Activated naive CD8-positive, alpha-beta T cell treated with anti-CD3 and anti-CD28 coated beads for 36 hours (primary cell): ENCODE measurements at regions not wholly inside any gene's neighbourhood (a gene's known extent, or its start where the extent isn't known, plus 50 kb on each side); places are given as distances from the start of the nearest gene placed in this dataset.
A peak's percentile ranks its signal among the peaks of the same experiment; 100 is the strongest.
"Not testable (repeated sequence)": the region's sequence is repeated elsewhere in the genome, so short reads cannot be mapped to it uniquely, and the experiment has no call there.

Source experiments
- DNase-seq: peaks from one replicate; pipeline ENCODE4 v3.0.0; 2021
- H3K27ac Mint-ChIP-seq: one replicate; pipeline ENCODE4 v1.8.0; 2022; ENCODE audit warnings: mild to moderate bottlenecking, moderate library complexity, mixed read lengths
- H3K27me3 Mint-ChIP-seq: one replicate; pipeline ENCODE4 v1.8.0; 2022; ENCODE audit warnings: mild to moderate bottlenecking, mixed read lengths
- H3K36me3 Mint-ChIP-seq: one replicate; pipeline ENCODE4 v1.8.0; 2021; ENCODE audit warnings: mild to moderate bottlenecking, mixed read lengths
- H3K4me1 Mint-ChIP-seq: one replicate; pipeline ENCODE4 v1.8.0; 2021; ENCODE audit warnings: mixed read lengths
- H3K4me3 Mint-ChIP-seq: one replicate; pipeline ENCODE4 v1.8.0; 2022; ENCODE audit warnings: mild to moderate bottlenecking, moderate library complexity, mixed read lengths
- H3K9me3 Mint-ChIP-seq: one replicate; pipeline ENCODE4 v1.8.0; 2022; ENCODE audit warnings: mixed read lengths

DNA sequence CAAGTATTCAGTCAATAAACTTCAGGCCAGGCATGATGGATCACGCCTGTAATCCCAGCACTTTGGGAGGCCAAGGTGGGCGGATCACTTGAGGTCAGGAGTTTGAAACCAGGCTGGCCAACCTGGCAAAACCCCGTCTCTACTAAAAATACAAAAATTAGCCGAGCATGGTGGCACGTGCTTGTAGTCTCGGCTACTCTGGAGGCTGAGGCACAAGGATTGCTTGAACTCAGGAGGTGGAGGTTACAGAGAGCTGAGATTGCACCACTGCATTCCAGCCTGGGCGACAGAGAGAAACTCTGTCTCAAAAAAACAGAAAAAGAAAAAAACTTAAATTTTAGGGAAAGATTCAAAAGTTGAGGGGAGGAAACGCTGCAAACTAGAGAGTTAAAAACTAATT, 162.8 kb upstream of the SERTAD2 start:
- not testable (repeated sequence) for DNase-seq, H3K27me3 Mint-ChIP-seq, H3K36me3 Mint-ChIP-seq, H3K27ac Mint-ChIP-seq, H3K9me3 Mint-ChIP-seq, H3K4me3 Mint-ChIP-seq
- peaks cover 38% of the 10 kb centered on the region for H3K4me1 Mint-ChIP-seq

DNA sequence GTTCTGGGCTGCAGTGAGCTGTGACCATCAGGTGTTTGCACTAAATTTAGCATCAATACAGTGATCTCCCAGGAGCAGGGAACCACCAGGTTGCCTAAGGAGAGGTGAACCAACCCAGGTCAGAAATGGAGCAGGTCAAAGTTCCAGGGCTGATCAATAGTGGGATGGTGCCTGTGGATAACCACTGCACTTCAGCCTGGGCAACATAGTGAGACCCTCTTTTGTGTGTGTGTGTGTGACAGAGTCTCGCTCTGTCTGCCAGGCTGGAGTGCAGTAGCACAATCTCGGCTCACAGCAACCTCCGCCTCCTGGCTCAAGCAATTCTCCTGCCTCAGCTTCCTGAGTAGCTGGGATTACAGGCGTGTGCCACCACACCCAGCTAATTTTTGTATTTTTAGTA, 163.7 kb upstream of the SERTAD2 start:
- H3K27ac Mint-ChIP-seq = no peak overlapping the region
- DNase-seq = no peak
- peaks cover 29% of the 10 kb centered on the region for H3K4me1 Mint-ChIP-seq
- no peaks in the 10 kb centered on the region for H3K9me3 Mint-ChIP-seq
- no peak overlapping the region for H3K4me3 Mint-ChIP-seq
- H3K27me3 Mint-ChIP-seq = no peaks in the 10 kb centered on the region
- no peaks in the 10 kb centered on the region for H3K36me3 Mint-ChIP-seq

DNA sequence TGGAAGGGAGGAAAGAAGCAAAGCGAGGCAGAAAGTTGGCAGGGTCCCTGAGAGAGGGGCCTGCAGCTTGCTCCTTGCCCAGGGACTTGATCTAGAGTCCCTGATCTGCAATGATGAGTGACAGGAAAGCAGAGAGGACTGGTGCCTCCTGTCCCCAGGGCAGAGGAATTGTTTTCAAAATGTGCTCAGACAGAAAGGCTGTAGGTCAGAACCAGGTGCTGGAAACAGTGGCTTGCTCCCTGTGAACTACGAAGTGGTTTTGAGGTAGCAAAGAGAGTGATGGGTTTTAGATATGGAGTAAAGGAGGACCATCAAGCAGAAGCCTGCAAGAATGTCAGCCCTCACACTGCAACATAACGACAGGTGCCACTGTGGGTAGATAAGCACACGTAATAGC, 164.9 kb upstream of the SERTAD2 start:
- no peak overlapping the region for H3K27ac Mint-ChIP-seq
- H3K4me1 Mint-ChIP-seq = peaks cover 28% of the 10 kb centered on the region
- no peaks in the 10 kb centered on the region for H3K27me3 Mint-ChIP-seq
- no peaks in the 10 kb centered on the region for H3K9me3 Mint-ChIP-seq
- no peak for DNase-seq
- H3K36me3 Mint-ChIP-seq = no peaks in the 10 kb centered on the region
- no peak overlapping the region for H3K4me3 Mint-ChIP-seq

DNA sequence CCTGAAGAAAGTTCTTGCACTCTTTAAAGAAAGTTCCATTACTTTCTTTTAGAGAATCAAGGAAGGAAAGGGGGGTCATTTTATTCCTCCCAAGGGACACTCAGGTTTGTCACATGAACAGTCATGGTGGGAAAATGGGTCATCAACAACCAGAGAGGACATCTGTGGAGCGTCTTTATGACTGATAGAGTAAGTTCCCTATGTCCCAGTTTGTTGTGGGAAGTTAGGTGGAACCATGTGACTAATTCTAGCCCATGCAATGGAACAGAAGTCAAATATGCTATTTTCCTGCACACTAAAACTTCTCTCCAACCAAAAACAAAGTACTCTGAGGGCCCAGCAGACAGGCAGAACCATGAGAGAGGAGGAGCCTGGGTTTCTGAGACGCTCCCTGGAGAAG, 165.6 kb upstream of the SERTAD2 start:
- DNase-seq = no peak
- H3K4me1 Mint-ChIP-seq = peaks cover 28% of the 10 kb centered on the region
- H3K9me3 Mint-ChIP-seq = no peaks in the 10 kb centered on the region
- H3K4me3 Mint-ChIP-seq = peak overlapping the region; percentile 67
- no peaks in the 10 kb centered on the region for H3K27me3 Mint-ChIP-seq
- no peaks in the 10 kb centered on the region for H3K36me3 Mint-ChIP-seq
- H3K27ac Mint-ChIP-seq = peak overlapping the region; percentile 93

DNA sequence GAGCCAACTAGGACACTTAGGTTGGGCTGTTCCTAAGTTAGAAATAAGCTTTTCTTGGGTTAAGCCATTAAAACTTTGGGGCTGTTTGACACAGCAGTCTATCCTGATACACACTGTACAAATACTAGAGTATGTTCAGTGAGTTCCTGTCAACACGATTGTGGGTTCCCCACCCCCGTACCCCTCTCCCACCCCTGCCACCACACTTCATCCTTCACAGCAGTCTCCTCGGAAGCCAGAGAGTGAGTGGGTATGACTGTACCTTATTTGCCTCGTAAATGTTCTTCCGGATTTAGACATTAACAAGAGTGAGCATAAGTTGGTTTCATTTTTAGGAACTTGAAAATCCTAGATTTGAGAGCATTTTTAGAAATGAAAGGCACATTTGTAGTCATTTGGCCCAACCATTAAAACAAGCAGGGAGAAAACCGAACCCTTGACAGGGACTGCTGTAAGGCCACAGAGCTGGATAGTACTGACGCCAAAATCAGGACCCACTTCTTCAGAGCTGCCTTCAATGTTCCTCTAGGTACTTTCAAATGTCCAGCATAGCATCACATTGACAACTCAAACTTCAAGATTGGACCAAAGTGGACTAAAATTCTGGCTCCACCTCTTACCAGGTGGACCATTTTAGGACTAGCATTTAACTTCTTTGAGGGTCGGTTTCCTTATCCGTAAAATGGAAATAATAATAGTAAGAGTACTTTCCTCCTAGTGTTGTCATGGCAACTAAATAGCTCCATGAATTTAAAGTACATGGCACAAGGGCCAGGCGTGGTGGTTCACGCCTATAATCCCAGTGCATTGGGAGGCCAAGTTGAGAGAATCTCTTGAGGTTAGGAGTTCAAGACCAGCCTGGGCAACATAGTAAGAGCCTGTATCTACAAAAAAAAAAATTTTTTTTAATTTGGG, 166.3 kb upstream of the SERTAD2 start:
- peak; percentile 23 for DNase-seq
- Mint-ChIP-seq H3K27ac (peak overlapping the region; percentile 93), H3K36me3 (no peaks in the 10 kb centered on the region)

DNA sequence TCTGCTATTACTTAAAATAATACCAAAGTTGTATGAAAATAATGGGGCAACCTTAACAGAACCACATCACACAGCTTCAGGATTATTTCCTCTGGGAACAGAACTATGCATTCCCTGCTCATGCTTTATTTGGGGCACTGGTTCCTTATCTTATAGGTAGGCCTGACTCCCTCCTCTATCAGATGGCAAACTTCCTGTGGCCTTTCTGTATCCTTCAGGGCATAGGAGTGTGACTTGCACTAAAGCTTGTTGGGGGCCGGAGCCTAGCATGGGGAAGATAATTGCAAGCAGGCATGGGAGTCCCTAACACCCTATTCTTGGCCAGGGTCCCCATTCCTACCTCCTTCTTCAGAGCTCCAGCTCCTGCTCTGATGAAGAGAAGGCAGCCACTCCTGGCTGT, 167.2 kb upstream of the SERTAD2 start:
- no peak for DNase-seq
- no peak overlapping the region for H3K27ac Mint-ChIP-seq

More for the DNA sequence above, 166.3 kb upstream of the SERTAD2 start:
- H3K9me3 Mint-ChIP-seq = no peaks in the 10 kb centered on the region
- peak overlapping the region; percentile 67 for H3K4me3 Mint-ChIP-seq
- H3K27me3 Mint-ChIP-seq = no peaks in the 10 kb centered on the region
- peaks cover 28% of the 10 kb centered on the region for H3K4me1 Mint-ChIP-seq

DNA sequence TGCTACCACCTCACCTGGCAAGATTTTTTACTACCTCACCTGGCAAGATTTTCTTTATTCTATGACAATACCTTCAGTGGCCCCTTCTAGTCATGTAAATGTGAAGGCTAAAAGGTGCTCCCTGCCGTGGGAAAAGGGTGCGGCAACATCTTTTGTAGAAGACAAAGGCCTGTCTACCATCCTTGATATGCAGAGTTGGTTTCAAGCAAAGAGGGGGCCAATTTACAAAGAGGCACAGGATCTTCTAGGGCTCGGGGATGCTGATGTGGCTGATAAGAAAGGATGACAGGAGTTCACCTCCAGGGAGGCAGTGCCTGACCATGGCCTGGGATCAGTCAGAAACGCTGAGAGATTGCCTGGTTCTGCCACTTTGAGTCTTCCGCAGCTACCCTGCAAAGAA, 165.4 kb upstream of the SLC1A4 start:
- no peaks in the 10 kb centered on the region for H3K36me3 Mint-ChIP-seq
- no peak overlapping the region for H3K27ac Mint-ChIP-seq
- H3K4me1 Mint-ChIP-seq = peaks cover 19% of the 10 kb centered on the region
- DNase-seq = no peak
- no peaks in the 10 kb centered on the region for H3K9me3 Mint-ChIP-seq
- no peaks in the 10 kb centered on the region for H3K27me3 Mint-ChIP-seq
- no peak overlapping the region for H3K4me3 Mint-ChIP-seq

More for the DNA sequence above, 167.2 kb upstream of the SERTAD2 start:
- H3K9me3 Mint-ChIP-seq = no peaks in the 10 kb centered on the region
- H3K4me3 Mint-ChIP-seq = no peak overlapping the region
- H3K36me3 Mint-ChIP-seq = no peaks in the 10 kb centered on the region
- peaks cover 27% of the 10 kb centered on the region for H3K4me1 Mint-ChIP-seq
- no peaks in the 10 kb centered on the region for H3K27me3 Mint-ChIP-seq

DNA sequence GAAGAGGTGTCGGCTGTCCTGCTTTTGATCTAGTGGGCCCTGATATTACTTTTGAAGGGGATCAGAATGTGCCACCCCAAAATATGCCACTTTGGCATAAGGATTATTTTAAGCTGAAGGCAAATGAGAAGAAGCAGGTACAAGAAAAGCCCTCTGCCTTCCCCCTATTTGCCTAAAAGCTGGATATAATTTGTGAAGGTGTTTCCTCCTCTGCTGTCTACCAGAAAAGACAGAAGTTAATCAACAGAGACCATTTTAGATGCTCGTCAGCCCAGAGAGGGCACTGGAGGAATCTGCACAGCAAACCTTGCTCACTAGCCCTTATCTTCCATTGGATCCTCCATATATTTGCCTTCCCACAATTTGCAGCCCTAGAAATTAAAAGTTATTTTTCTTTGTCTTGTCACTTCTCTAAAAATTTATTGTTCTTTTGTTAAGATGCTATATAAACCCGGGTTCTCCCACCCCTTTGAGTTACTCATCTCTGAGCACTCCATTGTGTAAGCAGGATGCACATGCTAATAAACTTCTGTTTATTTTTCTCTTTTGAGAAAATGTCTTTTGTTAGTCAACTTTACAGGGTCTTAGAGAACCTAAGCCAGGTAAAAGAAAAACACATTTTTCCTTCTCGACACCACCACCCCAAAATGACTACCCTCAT, 163.2 kb upstream of the SLC1A4 start:
- Mint-ChIP-seq H3K9me3 (no peaks in the 10 kb centered on the region), H3K27ac (no peak overlapping the region), H3K36me3 (no peaks in the 10 kb centered on the region), H3K4me3 (no peak overlapping the region), H3K27me3 (no peaks in the 10 kb centered on the region), H3K4me1 (peaks cover 2% of the 10 kb centered on the region)
- no peak for DNase-seq

DNA sequence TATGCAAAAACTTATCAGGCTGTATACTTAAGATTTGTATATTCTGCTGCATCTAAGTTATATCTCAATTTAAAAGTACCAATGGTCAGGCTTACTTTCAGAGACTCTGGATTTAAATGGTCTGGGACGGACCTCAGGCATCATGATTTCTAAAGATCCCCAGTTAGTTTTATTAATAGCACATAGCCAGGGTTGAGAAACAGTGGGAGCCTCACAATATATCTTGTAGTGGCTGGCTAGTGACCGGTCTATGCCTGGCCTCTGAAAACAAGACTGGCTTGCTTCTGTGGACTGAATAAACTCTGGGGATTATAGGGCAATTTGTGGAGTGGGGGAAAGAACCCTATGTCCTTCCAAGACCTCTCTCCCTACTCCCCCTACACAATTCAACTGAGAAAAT, 162.5 kb upstream of the SLC1A4 start:
- no peaks in the 10 kb centered on the region for H3K9me3 Mint-ChIP-seq
- H3K27ac Mint-ChIP-seq = no peak overlapping the region
- H3K36me3 Mint-ChIP-seq = no peaks in the 10 kb centered on the region
- DNase-seq = no peak
- no peak overlapping the region for H3K4me3 Mint-ChIP-seq
- no peaks in the 10 kb centered on the region for H3K27me3 Mint-ChIP-seq
- H3K4me1 Mint-ChIP-seq = peaks cover 9% of the 10 kb centered on the region

DNA sequence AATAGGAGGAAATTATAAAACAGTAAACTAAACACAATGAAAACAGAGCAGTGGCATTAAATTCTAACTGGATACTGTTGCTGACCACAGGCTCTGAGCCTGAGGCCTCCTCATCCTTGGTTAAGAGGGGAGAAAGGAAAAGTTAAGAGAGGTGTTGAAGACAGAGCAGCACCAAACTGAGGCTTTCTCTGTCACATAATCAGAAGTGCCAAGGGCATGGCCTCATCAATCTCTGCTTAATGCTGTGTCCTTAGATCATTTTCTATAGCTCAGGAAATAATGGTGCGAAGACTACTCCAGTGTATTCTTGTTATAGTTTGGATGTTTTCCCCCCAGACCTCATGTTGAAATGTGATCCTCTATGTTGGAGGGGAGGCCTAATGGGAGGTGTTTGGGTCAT, 160.9 kb upstream of the SLC1A4 start:
- Mint-ChIP-seq H3K36me3 (no peaks in the 10 kb centered on the region), H3K4me3 (no peak overlapping the region), H3K9me3 (no peaks in the 10 kb centered on the region), H3K27me3 (no peaks in the 10 kb centered on the region), H3K27ac (no peak overlapping the region), H3K4me1 (peaks cover 14% of the 10 kb centered on the region)
- DNase-seq = no peak

DNA sequence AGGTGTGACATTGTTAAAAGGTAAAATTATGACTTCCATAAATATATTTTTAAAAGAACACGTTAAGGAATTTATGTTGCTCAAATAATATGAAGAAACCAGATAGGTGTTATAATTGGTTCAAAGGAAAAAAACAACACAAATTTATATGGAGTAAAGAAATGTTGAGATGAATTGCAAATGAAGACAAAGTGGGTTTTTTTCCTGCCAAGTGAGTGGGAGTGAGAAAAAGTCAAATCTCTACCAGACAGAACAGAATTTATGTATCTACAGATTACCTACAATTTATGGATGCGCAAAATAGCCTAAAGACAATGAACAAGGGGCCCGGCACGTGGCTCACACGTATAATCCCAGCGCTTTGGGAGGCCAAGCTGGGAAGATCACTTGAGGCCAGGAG, 159.7 kb upstream of the SLC1A4 start:
- no peaks in the 10 kb centered on the region for H3K36me3 Mint-ChIP-seq
- no peaks in the 10 kb centered on the region for H3K9me3 Mint-ChIP-seq
- no peaks in the 10 kb centered on the region for H3K27me3 Mint-ChIP-seq
- no peak overlapping the region for H3K4me3 Mint-ChIP-seq
- peaks cover 14% of the 10 kb centered on the region for H3K4me1 Mint-ChIP-seq
- no peak for DNase-seq
- H3K27ac Mint-ChIP-seq = no peak overlapping the region

DNA sequence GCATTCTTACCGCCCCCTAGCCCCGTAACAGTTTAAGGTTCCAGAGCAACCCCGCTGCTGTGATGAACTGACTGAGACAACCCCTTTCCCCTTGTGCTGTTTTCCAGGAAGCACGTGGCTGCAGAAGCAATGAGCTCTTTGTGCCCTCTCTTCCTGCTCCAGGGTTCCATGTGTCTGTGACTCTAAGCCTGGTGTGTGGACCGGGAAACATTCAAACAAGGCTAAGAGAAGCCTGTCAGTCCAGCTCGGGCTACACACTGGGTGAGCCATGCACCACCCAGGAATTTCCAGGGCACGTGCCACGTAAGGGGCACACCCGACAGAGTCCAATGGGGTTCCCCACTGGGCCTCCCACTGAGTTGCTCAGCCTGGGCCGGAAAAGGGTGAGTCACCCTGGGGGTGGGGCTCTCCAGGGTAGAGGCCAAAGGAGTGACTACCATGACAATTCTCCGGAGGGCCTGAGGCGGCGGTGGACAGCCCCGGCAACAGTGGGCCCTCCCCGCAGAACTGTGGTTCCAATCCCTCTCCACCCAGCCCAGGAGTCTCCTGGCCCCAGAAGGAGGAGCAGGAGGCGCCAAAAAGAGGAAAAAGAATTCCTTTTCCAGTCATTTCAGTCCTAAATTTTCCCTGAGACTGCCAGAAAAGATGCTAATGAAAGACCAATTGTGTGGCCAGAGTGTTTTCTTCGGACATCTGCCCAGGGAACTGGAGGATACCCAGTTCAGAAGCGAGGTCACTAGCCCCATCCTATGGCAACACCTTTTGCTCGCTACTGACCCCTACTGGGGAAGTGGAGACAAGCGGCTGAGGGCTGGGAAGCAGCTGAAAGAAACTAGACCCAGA, 157.8 kb upstream of the SLC1A4 start:
- H3K4me3 Mint-ChIP-seq = peak overlapping the region; percentile 41
- H3K4me1 Mint-ChIP-seq = peaks cover 14% of the 10 kb centered on the region
- H3K36me3 Mint-ChIP-seq = no peaks in the 10 kb centered on the region
- H3K27ac Mint-ChIP-seq = peak overlapping the region; percentile 74
- no peaks in the 10 kb centered on the region for H3K9me3 Mint-ChIP-seq
- DNase-seq = peak; percentile 83
- no peaks in the 10 kb centered on the region for H3K27me3 Mint-ChIP-seq

DNA sequence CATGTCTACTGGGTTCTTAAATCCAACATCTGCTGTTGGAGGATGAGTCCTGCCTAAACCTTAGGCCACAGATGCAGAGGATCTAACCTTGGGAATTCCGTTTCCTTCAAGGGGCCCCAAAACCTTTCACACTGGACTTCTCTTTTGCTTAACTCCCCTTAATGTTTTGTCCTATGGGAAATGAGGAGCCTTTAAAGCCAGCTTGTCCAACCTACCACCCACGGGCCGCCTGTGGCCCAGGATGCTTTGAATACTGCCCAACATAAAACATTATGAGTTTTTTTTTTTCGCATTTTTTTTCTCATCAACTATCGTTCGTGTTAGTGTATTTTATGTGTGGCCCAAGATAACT, 157.2 kb upstream of the SLC1A4 start:
- Mint-ChIP-seq H3K27me3 (no peaks in the 10 kb centered on the region), H3K9me3 (no peaks in the 10 kb centered on the region), H3K4me3 (no peak overlapping the region), H3K4me1 (peaks cover 14% of the 10 kb centered on the region), H3K27ac (no peak overlapping the region), H3K36me3 (no peaks in the 10 kb centered on the region)
- DNase-seq = no peak

DNA sequence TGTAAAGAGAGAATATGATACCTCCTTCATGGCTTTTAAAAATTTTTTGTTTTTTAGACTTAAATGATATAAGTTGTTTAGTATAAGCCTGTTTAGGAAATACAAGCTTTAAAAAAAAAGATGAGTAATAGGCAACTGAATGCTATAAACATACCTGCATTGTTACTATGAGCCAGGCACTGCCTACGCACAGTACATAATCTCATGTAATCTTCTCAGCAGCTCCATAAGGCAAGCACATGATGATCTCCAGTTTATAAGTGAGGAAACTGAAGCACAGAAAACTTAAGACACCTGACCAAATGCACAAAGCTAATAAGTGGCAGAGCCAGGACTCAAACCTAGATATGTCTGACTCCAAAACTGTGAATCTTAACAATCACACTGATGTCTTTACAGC, 156.3 kb upstream of the SLC1A4 start:
- H3K9me3 Mint-ChIP-seq = no peaks in the 10 kb centered on the region
- peaks cover 14% of the 10 kb centered on the region for H3K4me1 Mint-ChIP-seq
- H3K27me3 Mint-ChIP-seq = no peaks in the 10 kb centered on the region
- no peak overlapping the region for H3K27ac Mint-ChIP-seq
- no peak overlapping the region for H3K4me3 Mint-ChIP-seq
- DNase-seq = no peak
- no peaks in the 10 kb centered on the region for H3K36me3 Mint-ChIP-seq

DNA sequence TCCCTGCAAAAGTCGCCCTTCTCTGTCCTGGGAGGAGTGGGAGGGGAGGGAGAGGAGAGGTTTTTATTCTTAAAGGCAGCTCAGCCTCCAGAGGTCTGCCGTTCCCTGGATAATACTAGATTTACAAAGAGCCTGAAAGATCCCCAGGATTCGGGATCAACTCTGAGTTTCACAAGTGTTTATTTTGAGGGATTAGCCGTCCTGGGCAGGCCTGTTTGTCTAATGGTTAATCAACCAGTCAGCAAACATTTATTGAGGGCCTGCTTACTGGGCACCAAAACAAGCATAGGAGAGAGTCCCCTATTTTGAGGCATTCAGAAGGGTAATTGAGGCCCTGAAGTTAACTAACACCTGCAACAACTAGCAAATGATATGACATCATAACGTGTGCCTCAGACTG, 152.6 kb upstream of the SLC1A4 start:
- H3K4me3 Mint-ChIP-seq = no peak overlapping the region
- H3K27ac Mint-ChIP-seq = no peak overlapping the region
- no peaks in the 10 kb centered on the region for H3K27me3 Mint-ChIP-seq
- H3K9me3 Mint-ChIP-seq = no peaks in the 10 kb centered on the region
- no peaks in the 10 kb centered on the region for H3K36me3 Mint-ChIP-seq
- peaks cover 12% of the 10 kb centered on the region for H3K4me1 Mint-ChIP-seq
- no peak for DNase-seq
